ENCODE measurements at regions not wholly inside any gene's neighbourhood (a gene's known extent, or its start where the extent isn't known, plus 50 kb on each side); places are given as distances from the start of the nearest gene placed in this dataset.

DNA sequence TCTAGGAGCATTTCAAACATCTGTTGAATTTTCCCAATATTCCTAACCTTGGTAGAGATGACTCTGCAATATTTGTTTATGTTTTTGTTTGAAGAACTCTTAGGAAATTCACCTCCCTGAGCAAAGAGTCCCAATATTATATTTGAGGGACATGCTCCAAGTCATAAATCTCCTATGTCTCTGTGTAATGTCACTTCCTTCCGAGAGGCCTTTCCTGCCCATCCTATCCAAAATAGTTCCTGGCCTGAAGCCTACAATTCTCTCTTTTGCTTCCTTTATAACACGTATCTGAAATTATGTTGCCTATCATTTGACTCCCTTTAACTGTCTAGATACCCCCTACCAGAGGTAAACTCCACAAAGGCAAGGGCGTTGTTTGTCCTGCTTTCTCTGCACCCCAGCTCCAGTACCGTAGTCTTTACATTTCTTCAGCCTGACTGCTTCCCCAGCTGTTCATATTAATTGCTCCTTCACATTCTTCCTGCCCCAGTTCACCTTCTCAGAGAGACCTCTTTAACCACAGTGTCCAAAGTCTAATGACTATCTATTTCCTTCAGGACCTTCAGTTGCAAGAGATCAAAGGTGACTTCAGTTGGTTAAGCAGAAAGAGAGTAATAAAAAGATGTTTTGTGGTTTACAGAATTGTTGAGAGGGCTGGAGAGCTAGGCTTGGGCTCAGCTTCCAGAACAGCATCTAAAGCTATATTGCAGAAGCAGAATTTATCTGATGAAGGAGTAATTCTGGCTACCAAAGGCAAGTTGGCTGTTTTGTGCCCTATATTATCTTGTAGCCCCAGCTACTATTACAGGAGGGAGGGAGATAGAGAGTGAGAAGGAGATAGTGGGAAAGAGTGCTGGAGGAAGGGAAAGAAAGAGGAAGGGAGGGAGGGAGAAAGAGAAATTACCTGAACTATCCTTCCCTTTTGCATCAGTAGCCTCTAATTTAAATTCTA is 109.3 kb upstream of the TMEM161B start:
- H3K4me1 Mint-ChIP-seq (ENCODE audit: low read depth), result peaks cover 3% of the 10 kb centered on the region
- no peaks in the 10 kb centered on the region for H3K27me3 Mint-ChIP-seq
- H3K27ac Mint-ChIP-seq, result no peak overlapping the region
- H3K9me3 Mint-ChIP-seq (ENCODE audit: low read depth), result peaks cover 3% of the 10 kb centered on the region
- no peak overlapping the region for H3K4me3 Mint-ChIP-seq
- peaks cover 5% of the 10 kb centered on the region for H3K36me3 Mint-ChIP-seq

GRCh38 chr5:88377240-88377639 is 108.6 kb upstream of the TMEM161B start:
- Mint-ChIP-seq H3K9me3 (ENCODE audit: low read depth) (peaks cover 3% of the 10 kb centered on the region), H3K4me3 (no peak overlapping the region), H3K4me1 (ENCODE audit: low read depth) (peaks cover 3% of the 10 kb centered on the region), H3K36me3 (peaks cover 5% of the 10 kb centered on the region), H3K27ac (no peak overlapping the region), H3K27me3 (no peaks in the 10 kb centered on the region)

DNA sequence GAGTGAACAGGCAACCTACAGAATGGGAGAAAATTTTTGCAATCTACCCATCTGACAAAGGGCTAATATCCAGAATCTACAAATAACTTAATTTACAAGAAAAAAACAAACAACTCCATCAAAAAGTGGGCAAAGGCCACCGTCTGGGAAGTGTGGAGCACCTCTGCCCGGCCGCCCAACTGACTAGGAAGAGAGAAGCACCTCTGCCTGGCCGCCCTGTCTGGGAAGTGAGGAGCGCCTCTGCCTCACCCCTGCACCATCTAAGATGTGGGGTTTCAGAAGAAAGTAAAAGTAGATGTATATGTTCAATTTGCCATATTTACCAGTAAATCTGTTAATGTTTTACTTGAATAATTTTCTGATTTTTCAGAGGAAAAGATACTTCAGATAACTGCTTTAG is 108.1 kb upstream of the TMEM161B start:
- H3K27me3 Mint-ChIP-seq, result no peaks in the 10 kb centered on the region
- H3K4me1 Mint-ChIP-seq (ENCODE audit: low read depth), result peaks cover 3% of the 10 kb centered on the region
- H3K9me3 Mint-ChIP-seq (ENCODE audit: low read depth), result peaks cover 3% of the 10 kb centered on the region
- peaks cover under 1% of the 10 kb centered on the region for H3K36me3 Mint-ChIP-seq
- H3K27ac Mint-ChIP-seq, result no peak overlapping the region
- no peak overlapping the region for H3K4me3 Mint-ChIP-seq

DNA sequence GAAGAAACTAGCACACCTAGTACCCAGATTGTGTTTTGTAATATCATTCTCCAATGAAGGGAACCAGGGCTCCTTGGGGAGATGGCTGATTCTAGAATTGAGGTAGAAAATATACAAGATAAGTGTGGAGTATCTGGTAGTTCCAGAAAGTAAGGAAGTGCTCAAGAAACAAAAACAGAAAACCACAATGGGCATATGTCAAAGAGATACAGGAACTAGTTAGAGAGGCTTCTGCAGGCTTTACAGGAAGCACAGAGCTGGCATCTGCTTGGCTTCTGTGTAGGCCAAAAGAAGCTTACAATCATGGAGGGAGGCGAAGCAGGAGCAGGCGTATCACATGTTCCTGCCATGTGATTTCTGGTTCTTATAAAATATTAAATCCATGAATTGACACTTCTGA is 105.7 kb upstream of the TMEM161B start:
- H3K36me3 Mint-ChIP-seq, result no peaks in the 10 kb centered on the region
- peaks cover 3% of the 10 kb centered on the region for H3K4me1 Mint-ChIP-seq (ENCODE audit: low read depth)
- no peak overlapping the region for H3K4me3 Mint-ChIP-seq
- H3K9me3 Mint-ChIP-seq (ENCODE audit: low read depth), result peaks cover 3% of the 10 kb centered on the region
- no peak overlapping the region for H3K27ac Mint-ChIP-seq
- no peaks in the 10 kb centered on the region for H3K27me3 Mint-ChIP-seq

DNA sequence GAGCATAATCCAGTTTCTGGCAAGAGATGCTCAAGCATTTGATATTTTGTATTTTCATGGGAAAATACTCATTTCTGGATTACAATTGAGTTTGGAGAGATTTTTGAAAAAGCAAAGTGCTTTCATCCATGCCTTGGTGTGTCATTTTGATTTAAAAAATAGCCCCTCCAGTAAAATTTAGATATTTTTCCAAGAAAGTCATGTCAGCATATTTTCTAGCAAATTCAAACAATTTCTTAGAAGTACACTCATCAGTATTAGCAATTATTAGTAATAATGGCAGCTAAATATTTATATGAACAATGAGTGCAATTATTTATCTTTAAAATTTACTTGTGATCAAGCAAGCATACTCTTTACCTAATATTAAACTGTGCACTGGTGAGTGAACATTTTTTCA is 102.2 kb upstream of the TMEM161B start:
- Mint-ChIP-seq H3K27ac (no peak overlapping the region), H3K36me3 (peaks cover 7% of the 10 kb centered on the region), H3K4me3 (no peak overlapping the region), H3K27me3 (peaks cover 3% of the 10 kb centered on the region), H3K4me1 (ENCODE audit: low read depth) (peaks cover 3% of the 10 kb centered on the region), H3K9me3 (ENCODE audit: low read depth) (peaks cover 6% of the 10 kb centered on the region)

DNA sequence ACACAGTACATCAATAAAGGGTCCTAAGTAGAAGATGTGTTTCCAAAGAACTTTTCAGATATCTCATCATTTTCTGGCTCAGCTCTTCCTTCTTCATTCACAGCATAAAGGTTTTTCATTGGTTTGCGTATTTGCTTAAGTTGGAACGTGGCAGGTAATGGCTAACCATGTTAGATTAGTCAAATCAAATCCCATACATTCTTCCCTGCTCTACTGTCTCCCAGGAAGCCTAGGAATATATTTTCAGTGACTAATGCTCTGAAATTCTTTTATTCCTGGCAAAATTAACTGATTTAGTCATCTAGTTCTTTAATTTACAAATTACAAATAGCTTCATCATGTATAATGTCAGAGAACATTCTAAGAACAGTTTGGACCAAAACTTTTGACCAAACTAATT is 99.6 kb upstream of the TMEM161B start:
- Mint-ChIP-seq H3K27ac (no peak overlapping the region), H3K4me3 (no peak overlapping the region), H3K9me3 (ENCODE audit: low read depth) (peaks cover 3% of the 10 kb centered on the region), H3K4me1 (ENCODE audit: low read depth) (no peaks in the 10 kb centered on the region), H3K36me3 (peaks cover 7% of the 10 kb centered on the region), H3K27me3 (peaks cover 5% of the 10 kb centered on the region)

DNA sequence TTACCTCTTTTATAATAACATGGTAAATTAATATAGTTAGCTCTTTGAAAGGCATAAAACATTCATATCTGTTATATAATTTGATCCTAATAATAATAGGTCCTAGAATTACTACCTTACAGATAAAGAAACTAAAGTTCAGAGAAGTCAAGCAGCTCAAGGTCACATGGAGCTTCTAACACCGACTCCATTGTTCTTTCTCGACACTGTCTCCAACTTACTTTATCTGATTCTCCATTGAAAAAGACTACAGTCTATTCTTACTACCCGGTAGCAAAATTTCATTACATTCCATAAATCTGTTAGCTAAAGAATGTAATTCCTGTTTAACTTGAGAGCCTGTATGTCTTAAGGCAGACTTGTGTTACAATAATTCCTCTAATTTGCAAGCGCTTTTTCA is 96.3 kb upstream of the TMEM161B start:
- Mint-ChIP-seq H3K27ac (no peak overlapping the region), H3K9me3 (ENCODE audit: low read depth) (peaks cover 3% of the 10 kb centered on the region), H3K4me3 (no peak overlapping the region), H3K4me1 (ENCODE audit: low read depth) (no peaks in the 10 kb centered on the region), H3K27me3 (peaks cover 5% of the 10 kb centered on the region), H3K36me3 (peaks cover 7% of the 10 kb centered on the region)

GRCh38 chr5:88355490-88356050 is 86.9 kb upstream of the TMEM161B start:
- Mint-ChIP-seq H3K27ac (no peak overlapping the region), H3K9me3 (ENCODE audit: low read depth) (peaks cover 4% of the 10 kb centered on the region), H3K36me3 (peaks cover 10% of the 10 kb centered on the region), H3K4me3 (no peak overlapping the region), H3K27me3 (peaks cover 3% of the 10 kb centered on the region), H3K4me1 (ENCODE audit: low read depth) (no peaks in the 10 kb centered on the region)

GRCh38 chr5:88325868-88326267 is 57.2 kb upstream of the TMEM161B start:
- Mint-ChIP-seq H3K9me3 (ENCODE audit: low read depth) (no peaks in the 10 kb centered on the region), H3K36me3 (no peaks in the 10 kb centered on the region), H3K4me3 (no peak overlapping the region), H3K27me3 (no peaks in the 10 kb centered on the region), H3K27ac (no peak overlapping the region), H3K4me1 (ENCODE audit: low read depth) (no peaks in the 10 kb centered on the region)

GRCh38 chr5:88322785-88323184 is 54.1 kb upstream of the TMEM161B start:
- no peaks in the 10 kb centered on the region for H3K4me1 Mint-ChIP-seq (ENCODE audit: low read depth)
- H3K9me3 Mint-ChIP-seq (ENCODE audit: low read depth), result peaks cover 4% of the 10 kb centered on the region
- H3K27me3 Mint-ChIP-seq, result no peaks in the 10 kb centered on the region
- peaks cover 4% of the 10 kb centered on the region for H3K36me3 Mint-ChIP-seq
- H3K4me3 Mint-ChIP-seq, result no peak overlapping the region
- H3K27ac Mint-ChIP-seq, result no peak overlapping the region

Data from activated naive CD8-positive, alpha-beta T cell (primary cell).